Heart right ventricle (tissue), 16 donors: ENCODE measurements at regions not wholly inside any gene's neighbourhood (a gene's known extent, or its start where the extent isn't known, plus 50 kb on each side); places are given as distances from the start of the nearest gene placed in this dataset.

Experiments
- ATAC-seq, 8 donors: fragments of 200-7000 bp; cut with Tn5 transposase; one replicate each; pipeline ENCODE4 v1.9.1; 2020; ENCODE audit warnings: mild to moderate bottlenecking in 8 of 8, moderate library complexity in 8 of 8, moderate number of reproducible peaks in 1 of 8
- DNase-seq, 2 donors: peaks; one replicate each; pipeline ENCODE4 v3.0.0-alpha.2; 2020
- H3K27ac ChIP-seq, 10 donors: fragments of 200-600 bp; sonication (generic) in 2 of 10; one replicate each; pipeline versions ENCODE4 v1.5.0 to v1.8.0; 2020 to 2022; ENCODE audit warnings: mild to moderate bottlenecking in 3 of 10
- H3K27me3 ChIP-seq, 7 donors: fragments of 200-600 bp; one replicate each; pipeline ENCODE4 v1.8.0; 2021 to 2022; ENCODE audit warnings: mild to moderate bottlenecking in 2 of 7
- H3K36me3 ChIP-seq, 9 donors: fragments of 200-600 bp; sonication (generic) in 1 of 9; one replicate each; pipeline versions ENCODE4 v1.5.0 to v1.8.0; 2020 to 2022; ENCODE audit warnings: mild to moderate bottlenecking in 2 of 9
- H3K4me1 ChIP-seq, 9 donors: fragments of 200-600 bp; sonication (generic) in 1 of 9; one replicate each; pipeline versions ENCODE4 v1.5.0 to v1.8.0; 2020 to 2022; ENCODE audit warnings: mild to moderate bottlenecking in 4 of 9
- H3K4me3 ChIP-seq, 10 donors: fragments of 200-600 bp; sonication (generic) in 2 of 10; one replicate each; pipeline versions ENCODE4 v1.5.0 to v1.8.0; 2020 to 2022; ENCODE audit warnings: mild to moderate bottlenecking in 7 of 10, moderate library complexity in 2 of 10
- H3K9me3 ChIP-seq, 11 donors: fragments of 200-600 bp in 10 of 11; sonication (generic) in 2 of 11; one replicate each; pipeline versions ENCODE4 v1.5.0 to v1.8.0; 2013 to 2022; ENCODE audit warnings: mild to moderate bottlenecking in 2 of 11, control low read depth in 1 of 11, moderate library complexity in 1 of 11
- CTCF ChIP-seq, 9 donors: fragments of 200-600 bp; sonication (generic) in 2 of 9; IDR thresholded peaks; one replicate each; pipeline versions ENCODE4 v1.5.0 to v1.8.0; 2021 to 2022; ENCODE audit warnings: antibody characterized with exemption in 9 of 9, mild to moderate bottlenecking in 5 of 9, moderate library complexity in 1 of 9
- WGBS, 2 donors: extraction: QIAGEN DNeasy Blood & Tissue Kit; methylation state at CpG; one replicate each; pipeline ENCODE4 v1.1.7; 2013; ENCODE audit warnings: inconsistent platforms in 1 of 2; 5-methylcytosine and 5-hydroxymethylcytosine counted together
- intact Hi-C, 10 donors: fragments of 100-400 bp; cut with DNase I; formaldehyde crosslinking; loops; one replicate each; pipeline versions ENCODE4 v1.11.1 to v1.14.2; 2022
- donor health status: Arrhythmogenic right ventricular cardiomyopathy.
- donor health status: ischemic (EF 13 %, LVEDD 7.1; RV severe dilation, severe dysfunction).
- donor health status: healthy with polysubstance abuse.
- donor health status: DM: no; HTN: yes; CAD: no.
- donor health status: DM: no; HTN: no; CAD: no.
- donor health status: ischemic (EF 25% LVEDD 6.9; RV normal size, moderate dysfunction).
- donor health status: ischemic (EF 25% LVEDD 5.7; RV mildly dilated, moderate dysfunction).
- donor health status: healthy.
- donor health status: DM: yes; HTN: yes; CAD: no.
- donor health status: Ischemic cardiomyopathy.
- donor health status: ischemic (EF 35%, LVEDD 5.7; RV mildly dilated, moderate dysfunction).
- donor health status: nonischemic (EF 11% LVEDD 7.7; RV severe dilation, severe dysfunction).
- donor health status: DM: yes; HTN: yes; CAD: no.
- donor health status: PGD.
- donor health status: ischemic (EF 29% LVEDD 5.4; RV normal size, mild dysfunction).
- donor health status: nonischemic (EF 23%, LVEDD 6.1; RV moderate dilation, normal function).

GRCh38 chr20:18909254-18909653 lies 95.7 kb downstream of the SCP2D1 start:
- no peaks in the 10 kb centered on the region for H3K4me1 ChIP-seq
- no peak for DNase-seq
- H3K9me3 ChIP-seq: no peaks in the 10 kb centered on the region
- no peaks in the 10 kb centered on the region for H3K36me3 ChIP-seq
- H3K27ac ChIP-seq: no peak overlapping the region
- no peak overlapping the region for H3K4me3 ChIP-seq
- no peak for TF ChIP-seq CTCF (IDR thresholded peaks at IDR 0.05)
- intact Hi-C loops: loop anchor here in 6 of 10 donors (10.0 kb wide), 4 partner anchors 286 to 756 kb away; no protein-coding TSS in a partner anchor
- ATAC-seq: no peak
- H3K27me3 ChIP-seq: no peaks in the 10 kb centered on the region

- ATAC-seq (no peak), DNase-seq (no peak)
- Histone ChIP-seq H3K27me3 (no peaks in the 10 kb centered on the region), H3K36me3 (no peaks in the 10 kb centered on the region), H3K4me3 (no peak overlapping the region), H3K9me3 (no peaks in the 10 kb centered on the region), H3K4me1 (no peaks in the 10 kb centered on the region), H3K27ac (no peak overlapping the region)
- WGBS, 2 donors: 70 to 71% methylated on average over 1 of the region's 1 CpG
- intact Hi-C loops: no loop called here
- no peak for TF ChIP-seq CTCF (IDR thresholded peaks at IDR 0.05)
Observed at GRCh38 chr20:18913701-18914100, 100.1 kb downstream of the SCP2D1 start.

- WGBS, 2 donors: 62 to 77% methylated on average over 2 of the region's 2 CpGs
- Histone ChIP-seq H3K4me1 (no peaks in the 10 kb centered on the region), H3K36me3 (no peaks in the 10 kb centered on the region), H3K27me3 (no peaks in the 10 kb centered on the region), H3K4me3 (no peak overlapping the region), H3K27ac (no peak overlapping the region), H3K9me3 (no peaks in the 10 kb centered on the region)
- no peak for ATAC-seq
- intact Hi-C loops: no loop called here
- no peak for TF ChIP-seq CTCF (IDR thresholded peaks at IDR 0.05)
- no peak for DNase-seq
Observed at GRCh38 chr20:18914796-18915195, 101.2 kb downstream of the SCP2D1 start.

GRCh38 chr20:18916886-18917750 lies 103.5 kb downstream of the SCP2D1 start:
- no peak for TF ChIP-seq CTCF (IDR thresholded peaks at IDR 0.05)

More at GRCh38 chr20:18916886-18917750, 103.5 kb downstream of the SCP2D1 start:
- 68 to 72% methylated on average over 6 of the region's 6 CpGs for WGBS, 2 donors
- Histone ChIP-seq H3K4me3 (no peak overlapping the region), H3K4me1 (no peaks in the 10 kb centered on the region), H3K27ac (no peak overlapping the region), H3K9me3 (no peaks in the 10 kb centered on the region), H3K27me3 (no peaks in the 10 kb centered on the region), H3K36me3 (no peaks in the 10 kb centered on the region)
- no peak for DNase-seq
- no peak for ATAC-seq
- intact Hi-C loops: no loop called here
